ENCODE measurements at regions not wholly inside any gene's neighbourhood (a gene's known extent, or its start where the extent isn't known, plus 50 kb on each side); places are given as distances from the start of the nearest gene placed in this dataset.

DNA sequence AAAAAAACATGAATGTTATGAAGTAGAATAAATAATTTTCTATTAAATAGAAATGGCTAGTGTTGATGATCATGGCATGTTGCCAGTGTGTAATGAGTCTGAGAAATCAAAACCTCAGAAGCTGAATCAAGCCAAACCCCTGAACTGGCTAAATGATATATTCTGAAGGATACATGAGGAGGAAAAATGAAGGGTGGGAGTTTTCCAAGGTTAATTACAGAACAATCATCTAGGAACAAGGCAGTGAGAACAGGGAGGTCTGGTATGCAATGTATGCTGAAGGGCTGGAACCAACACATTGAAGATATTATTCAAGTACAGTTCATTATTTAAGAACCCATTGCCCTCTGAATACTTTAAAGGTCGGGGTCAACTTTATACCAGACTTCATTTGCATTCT lies 309.1 kb upstream of the NRIP1 start:
- ChIA-PET POLR2A (interaction anchor here (0.7 kb wide), 2 partner anchors 42 to 90 kb away, joined by 3 to 5 read pairs; no protein-coding TSS in a partner anchor), CTCF (ENCODE audit: unreplicated experiment) (no interaction called here)
- no peaks in the 10 kb centered on the region for H4K20me1 ChIP-seq (ENCODE audit: insufficient read depth, low read length)
- no peak overlapping the region for H3K4me2 ChIP-seq (ENCODE audit: low read length)
- no peak overlapping the region for H2AFZ ChIP-seq (ENCODE audit: low read length)
- no peaks in the 10 kb centered on the region for H3K79me2 ChIP-seq (ENCODE audit: insufficient read depth, low read depth, low read length)
- intact Hi-C loops (cut with micrococcal nuclease; ENCODE audit: unreplicated experiment): no loop called here
- no TSS peak for BruUV-seq (replicated peaks)
- no peak overlapping the region for H3K27ac ChIP-seq (ENCODE audit: low read depth, low read length, poor library complexity, severe bottlenecking)
- TF ChIP-seq CTCF (conservative IDR thresholded peaks at IDR 0.05; ENCODE audit: low read length) (no peak), EZH2phosphoT487 (IDR thresholded peaks at IDR 0.05; ENCODE audit: borderline replicate concordance, low read depth, low read length) (no peak)
- H3K4me1 ChIP-seq (ENCODE audit: insufficient read depth, low read length, poor library complexity, severe bottlenecking): no peaks in the 10 kb centered on the region
- no peak overlapping the region for H3K4me3 ChIP-seq (ENCODE audit: low read depth, low read length, poor library complexity, severe bottlenecking)
- H3K9me2 ChIP-seq (ENCODE audit: insufficient read depth, low read length): no peaks in the 10 kb centered on the region
- DNase-seq (ENCODE audit: low spot score): no peak
- no peaks in the 10 kb centered on the region for H3K36me3 ChIP-seq (ENCODE audit: insufficient read depth, low read length)
- H3K9me3 ChIP-seq (ENCODE audit: low read length): no peaks in the 10 kb centered on the region

- intact Hi-C loops (cut with micrococcal nuclease; ENCODE audit: unreplicated experiment): no loop called here
- H3K4me2 ChIP-seq (ENCODE audit: low read length): no peak overlapping the region
- ChIA-PET CTCF (ENCODE audit: unreplicated experiment) (no interaction called here), POLR2A (interaction anchor here (0.6 kb wide), 1 partner anchor 633 kb away, joined by 4 read pairs; no protein-coding TSS in a partner anchor)
- H2AFZ ChIP-seq (ENCODE audit: low read length): no peak overlapping the region
- H3K9me2 ChIP-seq (ENCODE audit: insufficient read depth, low read length): no peaks in the 10 kb centered on the region
- H3K27ac ChIP-seq (ENCODE audit: low read depth, low read length, poor library complexity, severe bottlenecking): no peak overlapping the region
- no TSS peak for BruUV-seq (replicated peaks)
- H3K9me3 ChIP-seq (ENCODE audit: low read length): no peaks in the 10 kb centered on the region
- no peak overlapping the region for H3K4me3 ChIP-seq (ENCODE audit: low read depth, low read length, poor library complexity, severe bottlenecking)
- no peak for TF ChIP-seq EZH2phosphoT487 (IDR thresholded peaks at IDR 0.05; ENCODE audit: borderline replicate concordance, low read depth, low read length)
- no peak for TF ChIP-seq CTCF (conservative IDR thresholded peaks at IDR 0.05; ENCODE audit: low read length)
- no peaks in the 10 kb centered on the region for H3K79me2 ChIP-seq (ENCODE audit: insufficient read depth, low read depth, low read length)
- H4K20me1 ChIP-seq (ENCODE audit: insufficient read depth, low read length): no peaks in the 10 kb centered on the region
- H3K36me3 ChIP-seq (ENCODE audit: insufficient read depth, low read length): no peaks in the 10 kb centered on the region
- H3K4me1 ChIP-seq (ENCODE audit: insufficient read depth, low read length, poor library complexity, severe bottlenecking): no peaks in the 10 kb centered on the region
- no peak for DNase-seq (ENCODE audit: low spot score)
These were observed 315.0 kb upstream of the NRIP1 start for GRCh38 chr21:15379776-15380175.

GRCh38 chr21:15383588-15383987 lies 318.8 kb upstream of the NRIP1 start:
- DNase-seq (ENCODE audit: low spot score): no peak
- intact Hi-C loops (cut with micrococcal nuclease; ENCODE audit: unreplicated experiment): no loop called here
- no peak for TF ChIP-seq EZH2phosphoT487 (IDR thresholded peaks at IDR 0.05; ENCODE audit: borderline replicate concordance, low read depth, low read length)
- no peak for TF ChIP-seq CTCF (conservative IDR thresholded peaks at IDR 0.05; ENCODE audit: low read length)
- ChIA-PET CTCF (ENCODE audit: unreplicated experiment) (no interaction called here), POLR2A (no interaction called here)
- Histone ChIP-seq H3K27ac (ENCODE audit: low read depth, low read length, poor library complexity, severe bottlenecking) (no peak overlapping the region), H3K4me3 (ENCODE audit: low read depth, low read length, poor library complexity, severe bottlenecking) (no peak overlapping the region), H3K4me1 (ENCODE audit: insufficient read depth, low read length, poor library complexity, severe bottlenecking) (no peaks in the 10 kb centered on the region), H3K36me3 (ENCODE audit: insufficient read depth, low read length) (no peaks in the 10 kb centered on the region), H3K9me2 (ENCODE audit: insufficient read depth, low read length) (no peaks in the 10 kb centered on the region), H3K79me2 (ENCODE audit: insufficient read depth, low read depth, low read length) (no peaks in the 10 kb centered on the region), H2AFZ (ENCODE audit: low read length) (no peak overlapping the region), H4K20me1 (ENCODE audit: insufficient read depth, low read length) (no peaks in the 10 kb centered on the region), H3K9me3 (ENCODE audit: low read length) (no peaks in the 10 kb centered on the region), H3K4me2 (ENCODE audit: low read length) (no peak overlapping the region)
- BruUV-seq (replicated peaks): no TSS peak

Measured in OCI-LY7 (cell line).